CD14-positive monocyte (primary cell): ENCODE measurements at regions not wholly inside any gene's neighbourhood (a gene's known extent, or its start where the extent isn't known, plus 50 kb on each side); places are given as distances from the start of the nearest gene placed in this dataset.
A peak's percentile ranks its signal among the peaks of the same experiment; 100 is the strongest.

Source experiments
- DNase-seq, 3 donors: peaks; one replicate each; pipeline ENCODE4 v3.0.0-alpha.2; 2011 to 2022
- H2AFZ ChIP-seq: 2 replicates; pipeline ENCODE4 v1.6.0; 2012; ENCODE audit warnings: mild to moderate bottlenecking, low read depth, low read length, inconsistent platforms; ENCODE audit not compliant: insufficient read depth, poor library complexity, severe bottlenecking
- H3K27ac ChIP-seq, 2 donors: 1 replicate in 1 of 2; 2 replicates in 1 of 2; pipeline ENCODE4 v1.5.1; 2012 to 2013; ENCODE audit warnings: low read length in 2 of 2, control low read depth in 1 of 2, inconsistent platforms in 1 of 2, low read depth in 1 of 2, mild to moderate bottlenecking in 1 of 2
- H3K27me3 ChIP-seq, 2 donors: one replicate each; pipeline versions ENCODE4 v1.6.0 to v1.6.1; 2011 to 2013; ENCODE audit warnings: low read length in 2 of 2; ENCODE audit not compliant: control insufficient read depth in 2 of 2, insufficient read depth in 2 of 2
- H3K36me3 ChIP-seq, 2 donors: replicated peaks in 1 of 2; 1 replicate in 1 of 2; 2 replicates in 1 of 2; pipeline versions ENCODE4 v1.5.1 to v1.6.1; 2012 to 2013; ENCODE audit warnings: low read length in 2 of 2, control low read depth in 1 of 2, inconsistent platforms in 1 of 2, mild to moderate bottlenecking in 1 of 2; ENCODE audit not compliant: insufficient read depth in 2 of 2, control insufficient read depth in 1 of 2
- H3K4me1 ChIP-seq, 2 donors: 1 replicate in 1 of 2; 2 replicates in 1 of 2; pipeline versions ENCODE4 v1.5.1 to v1.6.1; 2012 to 2013; ENCODE audit warnings: low read length in 2 of 2, control low read depth in 1 of 2, inconsistent platforms in 1 of 2, mild to moderate bottlenecking in 1 of 2, moderate library complexity in 1 of 2; ENCODE audit not compliant: insufficient read depth in 2 of 2, control insufficient read depth in 1 of 2
- H3K4me2 ChIP-seq: replicated peaks from 2 replicates; pipeline ENCODE3; 2012; ENCODE audit warnings: low read length, moderate library complexity, mild to moderate bottlenecking; ENCODE audit not compliant: poor library complexity, severe bottlenecking; ENCODE audit errors: extremely low read depth
- H3K4me3 ChIP-seq, 3 experiments: fragments of 200-600 bp in 1 of 3; sonication (generic) in 1 of 3; replicated peaks in 1 of 3; 1 replicate in 2 of 3; 2 replicates in 1 of 3; pipeline ENCODE4 v1.5.1; 2011 to 2013; ENCODE audit warnings: low read length in 3 of 3, mild to moderate bottlenecking in 3 of 3, control low read depth in 2 of 3, low read depth in 2 of 3, inconsistent platforms in 1 of 3, moderate library complexity in 1 of 3
- H3K79me2 ChIP-seq: 2 replicates; pipeline ENCODE4 v1.6.0; 2012; ENCODE audit warnings: mild to moderate bottlenecking, control low read depth, inconsistent platforms, low read length, moderate library complexity; ENCODE audit not compliant: insufficient read depth
- H3K9ac ChIP-seq: 2 replicates; pipeline ENCODE4 v1.6.0; 2017; ENCODE audit warnings: low read length, mild to moderate bottlenecking; ENCODE audit not compliant: insufficient read depth, poor library complexity, severe bottlenecking
- H3K9me3 ChIP-seq, 2 donors: replicated peaks in 1 of 2; 1 replicate in 1 of 2; 2 replicates in 1 of 2; pipeline versions ENCODE4 v1.5.1 to v1.6.1; 2012 to 2013; ENCODE audit warnings: low read length in 2 of 2, control low read depth in 1 of 2; ENCODE audit not compliant: control insufficient read depth in 1 of 2, insufficient read depth in 1 of 2
- H4K20me1 ChIP-seq: 2 replicates; pipeline ENCODE4 v1.6.0; 2012; ENCODE audit warnings: mild to moderate bottlenecking, low read length, control low read depth, moderate library complexity; ENCODE audit not compliant: insufficient read depth
- H3K27ac Mint-ChIP-seq, 7 donors: one replicate each; pipeline ENCODE4 v1.8.0; 2020; ENCODE audit warnings: mild to moderate bottlenecking in 7 of 7, mixed read lengths in 7 of 7, moderate library complexity in 6 of 7, inconsistent platforms in 2 of 7
- H3K27me3 Mint-ChIP-seq, 3 donors: one replicate each; pipeline ENCODE4 v1.8.0; 2021 to 2022; ENCODE audit warnings: low read depth in 3 of 3, mild to moderate bottlenecking in 3 of 3, mixed read lengths in 3 of 3, moderate library complexity in 3 of 3, inconsistent platforms in 1 of 3
- H3K36me3 Mint-ChIP-seq, 2 donors: one replicate each; pipeline ENCODE4 v1.8.0; 2020; ENCODE audit warnings: mixed read lengths in 2 of 2, inconsistent platforms in 1 of 2, mild to moderate bottlenecking in 1 of 2
- H3K4me1 Mint-ChIP-seq: one replicate; pipeline ENCODE4 v1.8.0; 2020; ENCODE audit warnings: mild to moderate bottlenecking, mixed read lengths
- H3K4me3 Mint-ChIP-seq, 2 donors: one replicate each; pipeline ENCODE4 v1.8.0; 2020; ENCODE audit warnings: mild to moderate bottlenecking in 2 of 2, mixed read lengths in 2 of 2, moderate library complexity in 1 of 2
- H3K9me3 Mint-ChIP-seq, 7 donors: one replicate each; pipeline ENCODE4 v1.8.0; 2020 to 2022; ENCODE audit warnings: mixed read lengths in 7 of 7, mild to moderate bottlenecking in 6 of 7, moderate library complexity in 6 of 7, inconsistent platforms in 2 of 7
- WGBS: methylation state at CpG from one replicate; pipeline ENCODE4 v1.1.5; 2013; ENCODE audit warnings: missing lambda C conversion rate; ENCODE audit not compliant: insufficient coverage; 5-methylcytosine and 5-hydroxymethylcytosine counted together
- intact Hi-C, 2 donors: fragments of 100-400 bp; cut with micrococcal nuclease; formaldehyde crosslinking; loops; one replicate each; pipeline versions ENCODE4 v1.15.0 to v1.15.1; 2023
- TF ChIP-seq, protein P1 (sequence below): fragments of 200-600 bp; IDR thresholded peaks from one replicate; pipeline ENCODE4 v1.8.0; 2022; ENCODE audit warnings: antibody characterized with exemption, mild to moderate bottlenecking

DNA sequence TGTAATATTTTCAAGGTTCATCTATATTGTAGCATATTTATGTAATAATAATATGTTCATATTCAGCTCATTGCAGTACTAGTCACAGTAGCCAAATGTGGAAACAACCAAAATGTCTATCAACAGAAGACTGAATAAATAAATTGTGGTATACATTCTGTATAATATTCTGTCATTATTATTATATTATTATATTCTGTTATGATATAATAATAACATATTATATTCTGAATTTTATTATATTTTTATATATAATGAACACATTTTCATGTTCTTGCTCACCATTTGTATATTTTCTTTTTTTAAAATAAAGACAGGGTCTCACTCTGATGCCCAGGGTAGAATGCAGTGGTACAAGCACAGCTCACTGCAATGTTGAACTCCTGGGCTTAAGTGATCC, 91.2 kb upstream of the STARD3NL start:
- H3K9me3 Mint-ChIP-seq: peaks cover 2 to 19% (median 7%) of the 10 kb centered on the region in 7 donors
- H3K4me2 ChIP-seq: no peak overlapping the region
- no peak overlapping the region for H3K4me3 ChIP-seq
- H3K27me3 ChIP-seq: no peaks in the 10 kb centered on the region
- DNase-seq: no peak
- peaks cover 3 to 4% of the 10 kb centered on the region in 2 donors for H3K9me3 ChIP-seq
- H4K20me1 ChIP-seq: no peaks in the 10 kb centered on the region
- TF ChIP-seq, protein P1, sequence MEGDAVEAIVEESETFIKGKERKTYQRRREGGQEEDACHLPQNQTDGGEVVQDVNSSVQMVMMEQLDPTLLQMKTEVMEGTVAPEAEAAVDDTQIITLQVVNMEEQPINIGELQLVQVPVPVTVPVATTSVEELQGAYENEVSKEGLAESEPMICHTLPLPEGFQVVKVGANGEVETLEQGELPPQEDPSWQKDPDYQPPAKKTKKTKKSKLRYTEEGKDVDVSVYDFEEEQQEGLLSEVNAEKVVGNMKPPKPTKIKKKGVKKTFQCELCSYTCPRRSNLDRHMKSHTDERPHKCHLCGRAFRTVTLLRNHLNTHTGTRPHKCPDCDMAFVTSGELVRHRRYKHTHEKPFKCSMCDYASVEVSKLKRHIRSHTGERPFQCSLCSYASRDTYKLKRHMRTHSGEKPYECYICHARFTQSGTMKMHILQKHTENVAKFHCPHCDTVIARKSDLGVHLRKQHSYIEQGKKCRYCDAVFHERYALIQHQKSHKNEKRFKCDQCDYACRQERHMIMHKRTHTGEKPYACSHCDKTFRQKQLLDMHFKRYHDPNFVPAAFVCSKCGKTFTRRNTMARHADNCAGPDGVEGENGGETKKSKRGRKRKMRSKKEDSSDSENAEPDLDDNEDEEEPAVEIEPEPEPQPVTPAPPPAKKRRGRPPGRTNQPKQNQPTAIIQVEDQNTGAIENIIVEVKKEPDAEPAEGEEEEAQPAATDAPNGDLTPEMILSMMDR: no peak
- H3K79me2 ChIP-seq: no peaks in the 10 kb centered on the region
- intact Hi-C loops: no loop called here
- no peak overlapping the region for H3K9ac ChIP-seq
- no peaks in the 10 kb centered on the region for H3K36me3 ChIP-seq
- no peaks in the 10 kb centered on the region for H3K36me3 Mint-ChIP-seq
- H3K27ac ChIP-seq: no peak overlapping the region
- no peaks in the 10 kb centered on the region for H3K4me1 Mint-ChIP-seq
- no peak overlapping the region for H3K27ac Mint-ChIP-seq
- H3K27me3 Mint-ChIP-seq: peaks cover 0 to 3% (median 0%) of the 10 kb centered on the region in 3 donors
- no peak overlapping the region for H3K4me3 Mint-ChIP-seq
- no peaks in the 10 kb centered on the region for H3K4me1 ChIP-seq
- no peak overlapping the region for H2AFZ ChIP-seq

DNA sequence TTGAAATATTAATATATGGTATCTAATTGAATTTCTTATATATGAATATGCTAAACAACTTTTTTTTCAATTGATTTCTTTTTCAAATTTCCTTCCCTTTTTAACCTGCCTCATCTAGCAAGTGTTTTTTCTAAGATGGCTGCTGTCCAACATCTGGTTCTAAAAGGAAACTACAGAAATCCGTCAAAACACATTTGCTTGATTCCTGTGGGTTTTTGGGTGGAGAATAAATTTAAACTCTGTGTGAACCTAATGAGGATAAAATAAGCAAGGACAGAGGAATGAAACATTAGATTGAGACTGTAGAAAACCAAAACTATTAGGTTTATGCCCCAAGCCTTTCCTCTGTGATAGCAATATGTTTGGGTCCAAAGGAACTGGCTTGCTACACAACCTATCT, 75.5 kb upstream of the STARD3NL start:
- Histone ChIP-seq H3K4me3 (no peak overlapping the region), H3K79me2 (no peaks in the 10 kb centered on the region), H3K4me2 (no peak overlapping the region), H4K20me1 (no peaks in the 10 kb centered on the region), H2AFZ (peak overlapping the region; percentile 18), H3K4me1 (no peaks in the 10 kb centered on the region), H3K36me3 (no peaks in the 10 kb centered on the region), H3K27ac (no peak overlapping the region), H3K9ac (no peak overlapping the region), H3K9me3 (peaks cover 14 to 16% of the 10 kb centered on the region in 2 donors), H3K27me3 (no peaks in the 10 kb centered on the region)
- no peak for DNase-seq
- Mint-ChIP-seq H3K27ac (no peak overlapping the region), H3K9me3 (peaks cover 14 to 21% (median 18%) of the 10 kb centered on the region in 7 donors), H3K4me3 (no peak overlapping the region), H3K36me3 (no peaks in the 10 kb centered on the region), H3K4me1 (peaks cover 6% of the 10 kb centered on the region), H3K27me3 (no peaks in the 10 kb centered on the region)
- intact Hi-C loops: no loop called here
- TF ChIP-seq, protein P1: no peak
- WGBS: no CpG with 5 or more reads among the region's 1 CpG
